GM21723 (cell line): ENCODE measurements at regions not wholly inside any gene's neighbourhood (a gene's known extent, or its start where the extent isn't known, plus 50 kb on each side); places are given as distances from the start of the nearest gene placed in this dataset.
"Not testable (repeated sequence)": the region's sequence is repeated elsewhere in the genome, so short reads cannot be mapped to it uniquely, and the experiment has no call there.

Source experiments
- ATAC-seq: cut with Tn5 transposase; IDR thresholded peaks from one replicate; pipeline ENCODE4 v1.9.1; 2021; ENCODE audit warnings: mild to moderate bottlenecking, moderate library complexity; ENCODE audit not compliant: unreplicated experiment

DNA sequence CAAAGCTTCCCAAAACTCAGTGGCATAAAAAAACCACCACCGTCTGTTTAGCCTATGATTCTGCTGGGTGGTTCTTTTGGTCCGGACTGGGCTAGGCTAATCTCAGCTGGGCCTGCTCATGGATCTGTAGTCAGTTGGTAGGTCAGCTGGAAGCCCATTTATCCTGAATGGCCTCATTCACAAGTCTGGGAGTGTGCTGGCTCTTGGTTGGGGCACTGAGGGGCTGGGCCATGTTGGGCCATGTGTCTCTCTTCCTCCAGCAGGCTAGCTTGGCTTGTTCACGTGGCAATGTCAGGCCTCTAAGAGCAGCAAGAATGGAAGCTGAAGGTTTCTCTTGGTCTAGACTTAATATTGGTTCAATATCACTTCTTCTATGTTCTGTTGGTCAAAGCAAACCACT lies 95.7 kb upstream of the HS6ST1 start:
- no peak for ATAC-seq

DNA sequence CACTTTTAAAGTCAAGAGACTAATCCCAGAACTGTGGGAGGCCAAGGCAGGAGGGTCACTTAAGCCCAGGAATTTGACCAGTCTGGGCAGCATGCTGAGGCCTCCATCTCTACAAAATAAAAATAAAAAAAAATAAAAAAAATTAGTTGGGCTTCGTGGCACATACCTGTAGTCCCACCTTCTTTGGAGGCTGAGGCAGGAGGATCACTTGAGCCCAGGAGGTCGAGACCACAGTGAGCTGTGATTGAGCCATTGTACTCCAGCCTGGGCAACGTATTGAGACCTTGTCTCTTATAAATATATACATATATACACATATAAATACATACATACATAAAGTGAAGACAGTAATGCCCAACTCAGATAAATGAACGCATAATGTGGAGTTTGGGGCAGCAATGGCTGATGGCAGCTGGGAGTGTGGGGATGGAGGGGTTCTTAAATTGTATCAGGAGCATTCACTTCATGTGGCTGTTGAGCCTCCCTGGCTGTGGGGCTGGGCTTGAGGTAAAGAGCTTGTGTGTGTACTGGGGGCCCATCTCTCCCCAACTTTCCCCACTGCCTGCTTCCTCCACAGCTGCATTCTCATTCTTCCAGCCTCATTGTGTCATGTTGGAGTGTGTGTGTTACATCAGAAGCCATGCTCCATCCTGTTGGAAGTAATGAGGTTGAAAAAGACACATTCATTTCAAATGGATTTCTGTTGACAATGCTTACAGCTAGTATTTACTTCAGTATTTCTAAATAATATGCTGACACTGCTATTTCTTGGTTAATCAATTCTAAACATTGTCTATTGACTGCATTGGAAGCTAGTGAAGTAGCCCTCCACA lies 96.5 kb upstream of the HS6ST1 start:
- ATAC-seq, result no peak

DNA sequence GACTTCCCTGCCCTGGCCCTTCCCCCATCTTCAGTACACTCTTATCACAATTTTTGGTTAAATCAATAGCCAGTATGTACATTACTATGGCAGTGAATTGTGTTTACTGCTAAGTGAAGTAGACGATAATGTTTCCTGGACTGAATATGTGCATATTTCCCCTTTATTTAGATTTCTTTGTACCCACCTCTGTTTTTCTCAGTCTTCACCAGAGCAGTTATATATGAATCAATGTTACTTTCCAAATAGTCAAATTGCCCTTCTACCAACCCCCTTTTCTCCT lies 97.1 kb upstream of the HS6ST1 start:
- no peak for ATAC-seq

DNA sequence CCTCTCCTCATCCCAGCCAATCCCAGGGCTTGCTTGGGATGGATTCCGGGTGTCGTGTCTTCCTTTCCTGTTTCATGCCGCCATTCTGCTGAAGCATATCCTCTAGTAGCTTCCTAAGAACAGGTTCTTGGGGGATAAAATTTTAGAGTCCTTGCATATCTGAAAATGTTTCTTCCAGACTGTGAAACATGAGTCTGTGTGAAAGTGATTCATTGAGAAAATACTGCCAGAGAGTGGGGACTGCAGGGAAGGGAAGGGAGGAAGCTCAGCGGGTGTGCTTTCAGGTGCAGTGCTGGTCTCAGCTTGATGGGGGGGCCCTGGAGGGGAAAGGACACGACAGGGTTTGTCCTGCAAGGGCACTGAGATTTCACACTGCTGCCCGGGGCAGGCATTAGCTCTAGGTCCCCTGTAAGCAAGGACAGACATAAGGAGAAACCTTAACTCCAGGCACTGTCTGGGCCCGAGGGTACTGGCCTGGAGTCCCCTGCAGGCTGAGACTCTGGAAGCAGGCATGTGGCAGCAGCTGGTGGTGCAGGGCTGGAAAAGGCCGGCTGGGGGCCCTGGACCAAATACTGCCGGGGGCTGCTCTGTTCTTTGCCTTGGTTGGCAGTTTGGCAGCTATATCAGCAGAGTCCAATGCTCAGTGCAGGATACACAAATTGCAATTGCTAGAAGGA lies 97.6 kb upstream of the HS6ST1 start:
- ATAC-seq, result no peak

DNA sequence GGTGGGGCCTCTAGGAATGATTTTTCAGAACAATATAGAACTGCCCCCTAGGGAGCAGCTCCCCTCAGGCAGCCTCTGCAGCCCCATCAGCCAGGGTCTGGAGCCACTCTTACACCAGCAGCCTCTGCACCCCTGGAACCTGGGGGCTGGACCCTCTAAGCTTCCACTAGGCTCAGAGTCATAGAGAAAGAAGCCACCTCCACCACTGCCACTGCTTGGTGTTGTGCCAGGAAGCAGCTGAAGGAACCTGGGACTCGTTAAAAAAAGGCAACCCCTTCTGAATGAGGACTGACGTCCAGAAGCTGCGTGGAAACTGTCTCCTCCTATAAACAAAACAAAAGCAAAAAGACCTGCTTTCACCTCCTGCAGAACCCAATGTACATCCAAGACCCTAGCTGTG lies 98.1 kb upstream of the HS6ST1 start:
- ATAC-seq, result no peak

DNA sequence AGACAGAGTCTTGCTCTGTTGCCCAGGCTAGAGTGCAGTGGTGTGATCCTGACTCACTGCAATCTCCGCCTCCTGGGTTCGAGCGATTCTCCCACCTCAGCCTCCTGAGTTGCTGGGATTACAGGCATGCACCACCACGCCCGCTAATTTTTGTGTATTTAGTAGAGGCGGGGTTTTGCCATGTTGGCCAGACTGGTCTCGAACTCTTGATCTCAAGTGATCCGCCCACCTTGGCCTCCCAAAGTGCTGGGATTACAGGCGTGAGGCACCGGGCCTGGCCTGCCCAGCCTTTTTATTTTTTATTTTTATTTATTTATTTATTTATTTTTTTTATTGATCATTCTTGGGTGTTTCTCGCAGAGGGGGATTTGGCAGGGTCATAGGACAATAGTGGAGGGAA lies 98.6 kb upstream of the HS6ST1 start:
- ATAC-seq, result not testable (repeated sequence)

DNA sequence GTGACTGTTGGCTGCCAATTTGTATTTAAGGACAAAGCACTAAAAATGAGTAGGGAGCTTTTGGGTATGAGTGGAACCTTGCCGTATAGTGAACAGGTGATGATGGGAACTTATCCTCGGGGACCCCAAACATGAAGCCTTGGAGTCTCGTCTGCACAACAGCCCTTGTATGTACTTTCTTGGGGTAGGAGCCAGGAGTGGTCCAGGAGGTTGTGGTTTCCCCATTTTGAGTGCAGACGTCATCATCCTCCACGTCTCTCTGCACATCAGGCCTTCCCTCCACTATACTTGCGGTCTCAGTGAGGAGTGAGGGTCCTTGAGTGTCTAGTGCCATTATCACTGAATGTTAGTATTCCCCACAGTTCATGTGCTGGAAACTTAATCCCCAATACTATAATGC lies 101.5 kb upstream of the HS6ST1 start:
- no peak for ATAC-seq

GRCh38 chr2:128420776-128421175 lies 102.1 kb upstream of the HS6ST1 start:
- no peak for ATAC-seq

- no peak for ATAC-seq
Measured at GRCh38 chr2:128421286-128421685, 102.6 kb upstream of the HS6ST1 start.

GRCh38 chr2:128421861-128422311 lies 103.2 kb upstream of the HS6ST1 start:
- no peak for ATAC-seq

DNA sequence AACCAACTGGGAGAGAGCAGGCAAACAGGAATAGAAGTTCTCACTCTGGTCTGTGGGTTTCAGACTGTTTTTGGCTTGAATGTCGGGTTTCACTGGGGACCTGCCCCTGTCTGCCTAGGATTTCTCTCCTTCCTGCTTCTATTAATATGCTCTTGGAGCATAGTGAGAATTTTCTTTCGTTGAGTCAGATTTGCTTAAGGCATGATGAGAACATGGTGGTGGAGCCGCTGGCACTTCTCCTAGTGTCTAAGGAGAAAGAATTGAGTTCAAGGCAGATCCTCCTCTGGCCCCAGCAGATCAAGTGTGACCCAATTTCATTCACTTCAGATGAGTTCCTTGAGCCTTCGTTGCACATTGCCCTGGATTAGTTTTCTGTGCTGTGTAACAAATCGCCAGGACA lies 103.9 kb upstream of the HS6ST1 start:
- ATAC-seq, result no peak

- no peak for ATAC-seq
Measured at GRCh38 chr2:128423788-128424165, 105.1 kb upstream of the HS6ST1 start.

DNA sequence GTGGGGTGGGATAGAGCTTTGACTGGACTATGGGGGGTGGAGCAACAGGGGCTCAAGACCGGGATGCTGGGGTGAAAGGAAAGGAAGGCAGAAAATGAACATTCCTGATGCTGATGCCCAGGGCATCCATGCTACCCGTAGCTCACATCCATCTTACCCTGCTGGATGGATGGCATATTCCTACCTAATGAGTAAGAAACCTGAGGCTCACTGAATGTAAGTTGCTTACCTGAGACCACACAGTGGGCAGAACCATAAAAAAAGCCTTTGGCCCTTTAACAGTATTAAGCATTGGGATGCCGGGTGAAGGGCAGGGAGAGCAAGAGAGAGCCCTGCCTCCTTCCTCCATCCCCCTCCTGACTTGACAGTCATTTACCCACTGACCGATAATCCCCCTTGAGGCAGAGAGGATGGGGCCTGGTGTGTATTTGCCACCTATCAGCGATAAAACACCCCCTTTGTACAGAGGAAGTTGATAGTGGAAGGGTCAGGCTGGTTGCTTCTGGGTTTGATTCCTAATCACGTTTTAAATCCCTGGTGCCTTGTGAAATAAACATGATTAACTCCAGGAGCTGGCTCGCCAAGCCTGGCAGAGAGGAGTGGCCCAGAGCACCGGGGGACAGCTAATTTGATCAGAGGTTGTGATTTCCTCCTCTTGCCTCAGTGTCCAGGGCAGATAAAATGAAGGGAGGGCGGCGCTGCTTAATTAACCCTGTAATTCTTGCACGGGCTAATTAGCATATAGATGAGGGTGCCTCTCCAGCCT lies 105.9 kb upstream of the HS6ST1 start:
- no peak for ATAC-seq

DNA sequence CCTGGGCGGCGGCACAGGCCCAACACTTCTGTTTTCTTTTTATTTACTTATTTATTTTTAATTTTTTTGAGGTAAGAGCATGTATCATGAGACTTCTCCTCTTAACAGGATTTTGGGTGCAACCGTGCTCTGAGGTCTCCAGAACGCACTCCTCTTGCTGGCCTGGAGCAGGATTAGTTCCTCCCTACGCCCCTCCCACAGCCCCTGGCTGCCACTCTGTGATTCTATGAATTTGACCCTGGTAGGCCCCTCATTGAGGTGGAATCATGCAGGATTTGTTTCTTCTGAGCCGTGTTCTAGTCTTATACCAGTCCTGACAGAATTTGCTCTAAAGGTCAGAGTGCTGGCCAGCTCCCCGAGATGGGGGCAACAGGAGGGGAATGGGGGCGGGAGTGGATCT lies 106.5 kb upstream of the HS6ST1 start:
- no peak for ATAC-seq

GRCh38 chr2:128425731-128426620 lies 107.3 kb upstream of the HS6ST1 start:
- ATAC-seq, result no peak

DNA sequence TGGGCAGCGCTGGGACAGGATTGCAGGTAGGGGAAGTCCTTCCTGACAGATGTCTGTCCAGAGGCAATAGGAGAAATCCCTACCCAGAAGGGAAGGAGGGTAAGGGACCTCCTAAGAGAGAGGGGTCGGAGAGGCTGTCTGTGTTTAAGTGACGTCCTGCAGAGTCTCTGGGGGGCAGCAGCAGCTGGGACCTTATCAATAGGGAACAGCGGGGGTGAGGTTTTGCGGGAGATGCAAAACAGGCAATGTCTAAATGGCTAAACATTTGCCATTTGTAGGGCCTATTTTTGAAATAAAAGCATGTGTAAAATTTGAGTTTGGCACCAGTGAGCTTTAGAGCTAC lies 108.7 kb upstream of the HS6ST1 start:
- no peak for ATAC-seq

- ATAC-seq, result no peak
Measured at GRCh38 chr2:128428415-128428814, 109.7 kb upstream of the HS6ST1 start.

GRCh38 chr2:128432423-128432822 lies 113.8 kb upstream of the HS6ST1 start:
- no peak for ATAC-seq

- no peak for ATAC-seq
Measured at GRCh38 chr2:128433911-128434550, 115.4 kb upstream of the HS6ST1 start.
